ENCODE measurements at regions not wholly inside any gene's neighbourhood (a gene's known extent, or its start where the extent isn't known, plus 50 kb on each side); places are given as distances from the start of the nearest gene placed in this dataset.
A peak's percentile ranks its signal among the peaks of the same experiment; 100 is the strongest.

- DNase-seq = no peak
These were observed 161.0 kb downstream of the SLC28A3 start for GRCh38 chr9:84179531-84179930.

- DNase-seq = no peak
These were observed 153.5 kb downstream of the SLC28A3 start for GRCh38 chr9:84187090-84187489.

- DNase-seq = no peak
These were observed 150.7 kb downstream of the SLC28A3 start for GRCh38 chr9:84189904-84190303.

GRCh38 chr9:84190411-84190810 is 150.1 kb downstream of the SLC28A3 start:
- DNase-seq = no peak

GRCh38 chr9:84206801-84207370 is 133.7 kb downstream of the SLC28A3 start:
- DNase-seq = no peak

- DNase-seq = no peak
These were observed 133.0 kb downstream of the SLC28A3 start for GRCh38 chr9:84207491-84207951.

GRCh38 chr9:84212246-84212645 is 128.3 kb downstream of the SLC28A3 start:
- peak in 1 of 3 experiments; percentile 44 for DNase-seq

- DNase-seq = no peak
These were observed 127.6 kb downstream of the SLC28A3 start for GRCh38 chr9:84212982-84213381.

GRCh38 chr9:84216151-84216550 is 124.4 kb downstream of the SLC28A3 start:
- no peak for DNase-seq

- no peak for DNase-seq
These were observed 122.2 kb downstream of the SLC28A3 start for GRCh38 chr9:84218322-84218721.

GRCh38 chr9:84224246-84224645 is 116.3 kb downstream of the SLC28A3 start:
- DNase-seq = no peak

Data from NCI-H1417 (cell line).